ENCODE measurements at regions not wholly inside any gene's neighbourhood (a gene's known extent, or its start where the extent isn't known, plus 50 kb on each side); places are given as distances from the start of the nearest gene placed in this dataset.

DNA sequence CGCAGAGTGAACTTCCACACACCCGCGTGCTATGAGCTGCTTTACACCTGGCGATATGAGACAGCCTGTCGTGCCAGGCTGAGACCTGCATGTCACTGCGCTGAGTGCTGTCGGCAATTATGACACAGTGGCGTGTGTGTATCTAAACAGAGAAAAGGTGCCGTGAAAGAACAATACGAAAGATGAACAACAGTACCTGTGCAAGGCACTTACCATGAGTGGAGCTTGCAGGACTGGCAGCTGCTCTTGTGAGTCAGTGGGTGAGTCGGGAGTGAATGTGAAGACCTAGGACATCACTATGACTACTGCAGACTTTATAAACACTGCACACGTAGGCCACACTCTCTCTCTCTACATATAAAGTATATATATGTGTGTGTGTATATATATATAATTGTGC lies 68.5 kb upstream of the DUSP22 start:
- ATAC-seq (no peak), DNase-seq (no peak)
- H3K27ac ChIP-seq: no peak overlapping the region
- H3K4me1 ChIP-seq: peaks cover 25% of the 10 kb centered on the region
- H3K4me3 ChIP-seq: no peak overlapping the region
- intact Hi-C loops (cut with DNase I): no loop called here
- H3K27me3 ChIP-seq (ENCODE audit: low read depth): no peaks in the 10 kb centered on the region
- H3K9me3 ChIP-seq: no peaks in the 10 kb centered on the region
- TF ChIP-seq, protein P1, sequence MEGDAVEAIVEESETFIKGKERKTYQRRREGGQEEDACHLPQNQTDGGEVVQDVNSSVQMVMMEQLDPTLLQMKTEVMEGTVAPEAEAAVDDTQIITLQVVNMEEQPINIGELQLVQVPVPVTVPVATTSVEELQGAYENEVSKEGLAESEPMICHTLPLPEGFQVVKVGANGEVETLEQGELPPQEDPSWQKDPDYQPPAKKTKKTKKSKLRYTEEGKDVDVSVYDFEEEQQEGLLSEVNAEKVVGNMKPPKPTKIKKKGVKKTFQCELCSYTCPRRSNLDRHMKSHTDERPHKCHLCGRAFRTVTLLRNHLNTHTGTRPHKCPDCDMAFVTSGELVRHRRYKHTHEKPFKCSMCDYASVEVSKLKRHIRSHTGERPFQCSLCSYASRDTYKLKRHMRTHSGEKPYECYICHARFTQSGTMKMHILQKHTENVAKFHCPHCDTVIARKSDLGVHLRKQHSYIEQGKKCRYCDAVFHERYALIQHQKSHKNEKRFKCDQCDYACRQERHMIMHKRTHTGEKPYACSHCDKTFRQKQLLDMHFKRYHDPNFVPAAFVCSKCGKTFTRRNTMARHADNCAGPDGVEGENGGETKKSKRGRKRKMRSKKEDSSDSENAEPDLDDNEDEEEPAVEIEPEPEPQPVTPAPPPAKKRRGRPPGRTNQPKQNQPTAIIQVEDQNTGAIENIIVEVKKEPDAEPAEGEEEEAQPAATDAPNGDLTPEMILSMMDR (IDR thresholded peaks at IDR 0.05): no peak
- no peaks in the 10 kb centered on the region for H3K36me3 ChIP-seq

DNA sequence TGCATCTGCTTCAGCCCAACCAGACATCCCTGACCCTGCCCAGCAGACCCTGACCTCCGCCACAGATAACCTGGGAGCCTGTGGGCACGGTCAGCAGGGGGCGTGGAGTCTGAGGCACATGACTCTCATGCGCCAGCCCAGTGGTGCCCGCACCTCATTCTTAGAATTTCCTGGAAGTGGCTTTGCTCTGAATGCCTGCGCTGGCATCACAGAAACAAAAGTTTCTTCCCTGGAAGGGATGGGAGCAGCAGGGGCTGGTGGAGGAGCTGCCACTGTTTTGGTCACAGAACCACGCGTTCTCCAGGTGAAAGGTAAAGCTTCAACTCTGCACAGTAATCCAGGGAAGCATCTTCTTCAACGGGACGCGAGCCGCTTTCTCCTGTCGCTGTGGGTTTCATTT lies 67.9 kb upstream of the DUSP22 start:
- TF ChIP-seq, protein P1 (IDR thresholded peaks at IDR 0.05): no peak
- ATAC-seq: no peak
- Histone ChIP-seq H3K27me3 (ENCODE audit: low read depth) (no peaks in the 10 kb centered on the region), H3K4me3 (no peak overlapping the region), H3K4me1 (peaks cover 25% of the 10 kb centered on the region), H3K27ac (no peak overlapping the region), H3K9me3 (no peaks in the 10 kb centered on the region), H3K36me3 (no peaks in the 10 kb centered on the region)
- intact Hi-C loops (cut with DNase I): no loop called here
- DNase-seq: no peak

GRCh38 chr6:225121-225721 lies 67.1 kb upstream of the DUSP22 start:
- no peaks in the 10 kb centered on the region for H3K9me3 ChIP-seq
- peak; percentile 57 for DNase-seq
- ATAC-seq: peak; percentile 52 to 54
- intact Hi-C loops (cut with DNase I): no loop called here
- H3K36me3 ChIP-seq: no peaks in the 10 kb centered on the region
- peaks cover 17% of the 10 kb centered on the region for H3K4me1 ChIP-seq
- no peaks in the 10 kb centered on the region for H3K27me3 ChIP-seq (ENCODE audit: low read depth)
- peak overlapping the region; percentile 56 for H3K27ac ChIP-seq
- TF ChIP-seq, protein P1 (IDR thresholded peaks at IDR 0.05): no peak
- peak overlapping the region; percentile 25 for H3K4me3 ChIP-seq

DNA sequence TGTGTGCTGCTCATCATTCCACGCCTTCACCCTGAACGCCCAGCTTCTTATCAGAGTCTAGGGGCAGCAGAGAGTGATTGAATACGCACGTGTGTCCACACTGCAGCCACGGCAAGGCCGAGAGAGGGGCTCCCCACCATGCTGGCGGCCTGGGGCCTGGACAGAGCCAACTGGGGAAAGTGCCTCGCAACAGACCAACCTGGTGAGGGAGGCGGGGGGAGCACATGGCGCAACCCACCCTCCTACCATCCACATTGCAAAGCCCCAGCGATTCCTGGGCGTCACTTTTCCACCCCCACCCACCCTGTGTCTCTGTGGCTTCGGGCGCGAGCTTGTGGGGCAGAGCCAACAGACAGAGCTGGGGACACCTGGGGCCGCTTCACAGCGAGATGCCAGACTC lies 66.4 kb upstream of the DUSP22 start:
- TF ChIP-seq, protein P1 (IDR thresholded peaks at IDR 0.05): no peak
- H3K27me3 ChIP-seq (ENCODE audit: low read depth): no peaks in the 10 kb centered on the region
- DNase-seq (no peak), ATAC-seq (peak in 1 of 2 donors; percentile 21)
- H3K27ac ChIP-seq: no peak overlapping the region
- intact Hi-C loops (cut with DNase I): no loop called here
- no peaks in the 10 kb centered on the region for H3K36me3 ChIP-seq
- H3K9me3 ChIP-seq: no peaks in the 10 kb centered on the region
- no peak overlapping the region for H3K4me3 ChIP-seq
- peaks cover 11% of the 10 kb centered on the region for H3K4me1 ChIP-seq

DNA sequence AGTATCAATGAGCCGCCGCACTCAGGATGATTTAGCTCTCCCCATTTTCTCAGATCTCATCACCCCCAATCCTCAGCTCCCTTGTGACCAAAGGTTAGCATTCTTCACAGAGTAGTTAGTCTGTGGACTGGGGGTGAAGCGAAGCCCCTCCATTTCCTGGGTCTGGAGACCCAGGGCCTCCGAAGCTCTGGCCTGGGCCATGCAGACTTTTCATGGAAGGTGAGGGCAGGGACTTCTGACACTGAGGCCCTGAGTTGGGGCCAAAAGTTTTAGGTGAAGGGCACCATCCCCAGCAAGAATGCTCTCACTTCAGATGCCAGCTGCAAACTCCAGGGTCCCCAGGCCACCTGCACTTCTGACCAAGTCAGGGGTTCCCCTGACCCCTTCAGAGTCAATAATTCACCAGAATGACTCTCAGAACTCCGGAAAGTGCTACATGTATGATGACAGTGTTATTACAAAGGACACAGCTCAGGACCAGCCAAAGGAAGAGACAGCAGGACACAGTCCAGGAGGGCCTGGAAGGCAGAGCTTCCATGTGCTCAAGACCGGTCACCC lies 65.7 kb upstream of the DUSP22 start:
- H3K36me3 ChIP-seq: no peaks in the 10 kb centered on the region
- H3K27ac ChIP-seq: no peak overlapping the region
- no peak for DNase-seq
- H3K27me3 ChIP-seq (ENCODE audit: low read depth): no peaks in the 10 kb centered on the region
- H3K4me1 ChIP-seq: peaks cover 8% of the 10 kb centered on the region
- ATAC-seq: no peak
- TF ChIP-seq, protein P1 (IDR thresholded peaks at IDR 0.05): no peak
- no peaks in the 10 kb centered on the region for H3K9me3 ChIP-seq
- intact Hi-C loops (cut with DNase I): no loop called here
- H3K4me3 ChIP-seq: no peak overlapping the region

Data from lower lobe of right lung (tissue), 2 donors.